RWPE2 (cell line): ENCODE measurements at regions not wholly inside any gene's neighbourhood (a gene's known extent, or its start where the extent isn't known, plus 50 kb on each side); places are given as distances from the start of the nearest gene placed in this dataset.
A peak's percentile ranks its signal among the peaks of the same experiment; 100 is the strongest.

Experiments used
- ATAC-seq: fragments of 200-7000 bp; cut with Tn5 transposase; 3 replicates; pipeline ENCODE4 v1.9.1; 2021; ENCODE audit warnings: low read depth
- DNase-seq: peaks from one replicate; pipeline ENCODE4 v3.0.0-alpha.2; 2020; ENCODE audit warnings: low spot score
- H3K27ac ChIP-seq: fragments of 450-650 bp; 2 replicates; pipeline ENCODE4 v1.5.1; 2017; ENCODE audit warnings: mild to moderate bottlenecking; ENCODE audit not compliant: poor library complexity, severe bottlenecking
- H3K27me3 ChIP-seq: fragments of 250-450 bp; sonication (Bioruptor Pico); 2 replicates; pipeline ENCODE4 v1.5.1; 2021; ENCODE audit warnings: mild to moderate bottlenecking, moderate library complexity; ENCODE audit not compliant: insufficient read depth, poor library complexity, severe bottlenecking
- H3K36me3 ChIP-seq: fragments of 250-450 bp; sonication (Bioruptor Pico); 2 replicates; pipeline ENCODE4 v1.5.1; 2020; ENCODE audit warnings: low read depth, mild to moderate bottlenecking, moderate library complexity
- H3K4me1 ChIP-seq: fragments of 250-450 bp; sonication (Bioruptor Pico); 2 replicates; pipeline ENCODE4 v1.5.1; 2021; ENCODE audit warnings: mild to moderate bottlenecking, moderate library complexity; ENCODE audit not compliant: insufficient read depth, poor library complexity, severe bottlenecking
- H3K4me3 ChIP-seq: fragments of 250-450 bp; sonication (Bioruptor Pico); 2 replicates; pipeline ENCODE4 v1.5.1; 2021; ENCODE audit warnings: mild to moderate bottlenecking, moderate library complexity; ENCODE audit not compliant: severe bottlenecking
- H3K9me3 ChIP-seq: fragments of 250-450 bp; sonication (Bioruptor Pico); 2 replicates; pipeline ENCODE4 v1.5.1; 2021; ENCODE audit warnings: mild to moderate bottlenecking, moderate library complexity; ENCODE audit not compliant: severe bottlenecking
- TF ChIP-seq, protein P1 (sequence below): fragments of 450-650 bp; IDR thresholded peaks from one replicate; pipeline ENCODE4 v1.5.1; 2017; ENCODE audit warnings: mild to moderate bottlenecking, moderate library complexity; ENCODE audit not compliant: poor library complexity, severe bottlenecking

DNA sequence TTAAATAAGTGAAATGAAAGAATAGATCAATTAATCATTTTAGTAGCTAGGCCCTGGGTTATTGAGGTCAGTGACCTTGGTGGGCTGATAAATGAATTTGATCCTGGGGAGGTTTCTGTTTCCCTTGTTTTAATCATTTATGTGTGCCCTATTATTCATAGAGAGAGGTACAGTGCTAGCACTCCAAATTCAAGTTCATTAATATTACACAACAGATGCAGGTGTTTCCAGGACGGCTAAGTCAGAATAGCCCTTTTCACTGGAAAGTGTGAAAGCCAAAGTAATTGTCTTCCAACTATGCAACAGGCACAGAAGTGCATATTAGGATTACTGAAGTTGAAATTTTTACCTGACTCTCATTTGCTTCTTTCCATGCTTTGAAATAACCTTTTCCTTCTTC, 61.7 kb upstream of the SGK1 start:
- Histone ChIP-seq H3K9me3 (no peaks in the 10 kb centered on the region), H3K36me3 (no peaks in the 10 kb centered on the region), H3K27ac (peak overlapping the region; percentile 47), H3K27me3 (no peaks in the 10 kb centered on the region), H3K4me1 (peaks cover 16% of the 10 kb centered on the region), H3K4me3 (no peak overlapping the region)
- DNase-seq: no peak
- ATAC-seq: no peak
- TF ChIP-seq, protein P1, sequence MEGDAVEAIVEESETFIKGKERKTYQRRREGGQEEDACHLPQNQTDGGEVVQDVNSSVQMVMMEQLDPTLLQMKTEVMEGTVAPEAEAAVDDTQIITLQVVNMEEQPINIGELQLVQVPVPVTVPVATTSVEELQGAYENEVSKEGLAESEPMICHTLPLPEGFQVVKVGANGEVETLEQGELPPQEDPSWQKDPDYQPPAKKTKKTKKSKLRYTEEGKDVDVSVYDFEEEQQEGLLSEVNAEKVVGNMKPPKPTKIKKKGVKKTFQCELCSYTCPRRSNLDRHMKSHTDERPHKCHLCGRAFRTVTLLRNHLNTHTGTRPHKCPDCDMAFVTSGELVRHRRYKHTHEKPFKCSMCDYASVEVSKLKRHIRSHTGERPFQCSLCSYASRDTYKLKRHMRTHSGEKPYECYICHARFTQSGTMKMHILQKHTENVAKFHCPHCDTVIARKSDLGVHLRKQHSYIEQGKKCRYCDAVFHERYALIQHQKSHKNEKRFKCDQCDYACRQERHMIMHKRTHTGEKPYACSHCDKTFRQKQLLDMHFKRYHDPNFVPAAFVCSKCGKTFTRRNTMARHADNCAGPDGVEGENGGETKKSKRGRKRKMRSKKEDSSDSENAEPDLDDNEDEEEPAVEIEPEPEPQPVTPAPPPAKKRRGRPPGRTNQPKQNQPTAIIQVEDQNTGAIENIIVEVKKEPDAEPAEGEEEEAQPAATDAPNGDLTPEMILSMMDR: no peak

- no peaks in the 10 kb centered on the region for H3K36me3 ChIP-seq
- H3K27ac ChIP-seq: peak overlapping the region; percentile 47
- no peaks in the 10 kb centered on the region for H3K9me3 ChIP-seq
- no peaks in the 10 kb centered on the region for H3K27me3 ChIP-seq
- ATAC-seq (peak; percentile 90), DNase-seq (peak; percentile 62)
- no peak overlapping the region for H3K4me3 ChIP-seq
- TF ChIP-seq, protein P1: no peak
- peaks cover 16% of the 10 kb centered on the region for H3K4me1 ChIP-seq
These were observed 61.2 kb upstream of the SGK1 start for GRCh38 chr6:134379076-134379475.

DNA sequence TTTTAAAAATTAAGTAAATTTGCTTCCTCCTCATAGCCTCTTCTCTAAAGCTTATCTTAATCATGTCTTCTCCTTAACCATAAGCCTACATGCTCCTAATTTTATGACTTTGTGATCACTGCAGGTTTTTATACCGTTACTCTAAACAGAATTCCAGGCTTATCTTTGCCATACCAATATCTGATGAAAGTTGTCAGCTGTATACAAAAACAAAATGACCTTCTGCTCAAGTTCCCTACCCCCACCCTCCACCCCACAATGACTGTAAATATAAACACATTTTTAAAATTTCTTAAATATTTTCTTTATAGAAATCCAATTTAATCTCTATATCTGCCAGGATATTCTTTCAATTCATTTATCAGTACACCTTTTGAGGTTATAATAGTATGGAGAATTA, 60.5 kb upstream of the SGK1 start:
- DNase-seq: no peak
- Histone ChIP-seq H3K27me3 (no peaks in the 10 kb centered on the region), H3K4me1 (peaks cover 20% of the 10 kb centered on the region), H3K9me3 (no peaks in the 10 kb centered on the region), H3K4me3 (no peak overlapping the region), H3K36me3 (no peaks in the 10 kb centered on the region), H3K27ac (peak overlapping the region; percentile 47)
- TF ChIP-seq, protein P1: no peak
- no peak for ATAC-seq

DNA sequence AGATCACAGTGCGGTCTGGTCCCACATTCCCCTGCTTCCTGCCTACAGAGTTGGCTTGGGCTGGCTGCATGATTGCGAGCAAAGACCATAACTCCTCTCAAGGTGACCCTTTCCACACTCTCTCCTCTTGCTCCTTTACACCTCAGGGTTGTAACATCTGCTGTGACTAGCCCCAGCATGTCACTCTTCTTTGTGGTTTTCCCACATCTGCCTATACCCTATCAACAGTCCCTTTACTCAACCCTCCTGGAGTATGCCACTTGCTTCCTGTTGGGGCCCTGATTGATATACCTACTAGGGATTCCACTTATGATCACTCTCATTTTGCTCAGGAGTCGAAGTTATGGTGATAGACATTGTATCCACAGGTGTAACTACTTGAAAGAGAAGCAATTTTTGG, 58.9 kb upstream of the SGK1 start:
- Histone ChIP-seq H3K4me1 (peaks cover 25% of the 10 kb centered on the region), H3K27ac (no peak overlapping the region), H3K27me3 (no peaks in the 10 kb centered on the region), H3K36me3 (no peaks in the 10 kb centered on the region), H3K9me3 (no peaks in the 10 kb centered on the region), H3K4me3 (no peak overlapping the region)
- no peak for ATAC-seq
- DNase-seq: no peak
- TF ChIP-seq, protein P1: no peak

DNA sequence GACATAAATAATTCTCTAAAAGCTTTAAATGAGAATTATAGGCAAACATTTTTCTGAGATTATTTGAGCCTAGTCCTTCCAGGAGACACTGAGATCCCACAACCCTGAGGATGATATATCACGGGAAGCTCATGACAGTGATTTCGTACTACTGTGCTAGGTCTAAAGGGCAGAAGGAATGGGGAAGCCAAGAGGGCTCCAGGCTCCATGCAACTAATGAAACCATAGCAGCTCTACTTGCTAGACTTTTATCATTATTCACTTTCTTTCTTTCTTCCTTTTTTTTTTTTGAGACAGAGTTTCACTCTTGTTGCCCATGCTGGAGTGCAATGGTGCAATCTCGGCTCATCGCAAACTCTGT, 57.3 kb upstream of the SGK1 start:
- Histone ChIP-seq H3K27me3 (no peaks in the 10 kb centered on the region), H3K4me1 (peaks cover 25% of the 10 kb centered on the region), H3K9me3 (no peaks in the 10 kb centered on the region), H3K4me3 (no peak overlapping the region), H3K27ac (no peak overlapping the region), H3K36me3 (no peaks in the 10 kb centered on the region)
- TF ChIP-seq, protein P1: no peak
- ATAC-seq (no peak), DNase-seq (no peak)
